ENCODE measurements at regions not wholly inside any gene's neighbourhood (a gene's known extent, or its start where the extent isn't known, plus 50 kb on each side); places are given as distances from the start of the nearest gene placed in this dataset.

GRCh38 chr6:33865478-33866077, 61.8 kb upstream of the MLN start:
- TF ChIP-seq POLR2AphosphoS5 (IDR thresholded peaks at IDR 0.05) = no peak
- TF ChIP-seq CTCF (IDR thresholded peaks at IDR 0.05) = no peak

Data from upper lobe of left lung (tissue), 4 donors.